ENCODE measurements at regions not wholly inside any gene's neighbourhood (a gene's known extent, or its start where the extent isn't known, plus 50 kb on each side); places are given as distances from the start of the nearest gene placed in this dataset.

DNA sequence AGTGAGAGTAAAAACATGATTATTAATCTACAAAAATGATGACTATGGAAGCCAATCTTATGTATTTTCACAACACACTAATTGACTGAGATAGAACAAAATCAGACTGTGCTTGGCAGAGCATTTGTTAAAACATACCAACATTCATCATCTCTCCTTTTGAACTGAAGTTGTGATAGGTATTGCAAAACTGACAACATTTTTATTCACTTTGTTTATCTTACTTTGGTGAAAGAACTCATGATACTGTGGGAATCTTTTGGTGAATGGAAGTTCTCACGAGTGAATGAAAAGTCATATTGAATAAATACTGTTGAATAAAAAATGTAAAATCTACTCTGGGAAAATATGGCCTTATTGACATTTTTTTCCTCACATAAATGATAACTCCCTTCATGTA is 1430.2 kb upstream of the PIK3C3 start:
- no peak overlapping the region for H3K4me3 ChIP-seq (ENCODE audit: insufficient read depth, low read depth, low read length, poor library complexity, severe bottlenecking)
- no peak overlapping the region for H3K27ac ChIP-seq (ENCODE audit: insufficient read depth, low read length, poor library complexity, severe bottlenecking)
- no peaks in the 10 kb centered on the region for H3K27me3 ChIP-seq (replicated peaks; ENCODE audit: control insufficient read depth, insufficient read depth, low read length, poor library complexity, severe bottlenecking)
- no peaks in the 10 kb centered on the region for H3K36me3 ChIP-seq (ENCODE audit: control insufficient read depth, insufficient read depth, low read length)
- H3K9me3 ChIP-seq (ENCODE audit: control insufficient read depth, low read length): no peaks in the 10 kb centered on the region
- no peaks in the 10 kb centered on the region for H3K4me1 ChIP-seq (ENCODE audit: control insufficient read depth, insufficient read depth, low read length, poor library complexity, severe bottlenecking)
- DNase-seq: no peak

DNA sequence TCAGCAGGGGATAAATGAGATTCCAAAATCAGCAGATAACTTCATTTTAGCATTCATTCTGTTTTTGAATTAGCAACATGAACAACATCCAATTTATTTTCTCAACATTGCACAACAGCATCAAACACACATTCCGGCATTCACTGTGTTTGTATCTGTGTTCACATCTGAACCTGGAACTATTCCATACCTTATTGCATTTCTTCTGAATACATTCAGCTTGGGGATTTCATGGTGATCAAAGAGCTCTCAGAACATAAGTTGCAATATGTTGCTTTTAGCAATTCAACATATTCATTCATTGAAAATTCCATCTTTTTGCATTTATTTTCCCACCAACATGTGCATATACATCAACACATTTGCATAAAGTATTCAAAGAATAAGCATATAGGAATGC is 1431.7 kb upstream of the PIK3C3 start:
- H3K9me3 ChIP-seq (ENCODE audit: control insufficient read depth, low read length): no peaks in the 10 kb centered on the region
- H3K4me1 ChIP-seq (ENCODE audit: control insufficient read depth, insufficient read depth, low read length, poor library complexity, severe bottlenecking): no peaks in the 10 kb centered on the region
- H3K27ac ChIP-seq (ENCODE audit: insufficient read depth, low read length, poor library complexity, severe bottlenecking): no peak overlapping the region
- H3K27me3 ChIP-seq (replicated peaks; ENCODE audit: control insufficient read depth, insufficient read depth, low read length, poor library complexity, severe bottlenecking): no peaks in the 10 kb centered on the region
- no peaks in the 10 kb centered on the region for H3K36me3 ChIP-seq (ENCODE audit: control insufficient read depth, insufficient read depth, low read length)
- H3K4me3 ChIP-seq (ENCODE audit: insufficient read depth, low read depth, low read length, poor library complexity, severe bottlenecking): no peak overlapping the region
- DNase-seq: no peak

DNA sequence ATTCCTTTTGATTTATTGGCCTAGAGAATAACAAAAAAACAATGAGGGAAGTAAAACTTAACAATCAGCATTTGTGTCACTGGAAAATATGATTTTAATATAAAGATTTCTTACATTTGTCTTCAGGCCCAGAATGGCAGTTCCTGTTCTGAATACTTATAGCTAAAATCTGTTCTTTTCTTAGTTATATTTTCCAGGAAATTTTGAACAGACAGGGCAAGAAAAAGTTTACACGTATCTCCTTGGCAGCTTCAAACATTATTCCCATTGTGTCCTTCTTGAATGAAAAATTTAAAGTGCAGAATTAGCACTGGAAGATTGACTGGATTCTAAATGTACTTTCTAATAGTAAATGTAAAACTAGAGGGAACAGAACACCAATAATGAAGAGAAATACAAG is 1454.0 kb upstream of the PIK3C3 start:
- Histone ChIP-seq H3K36me3 (ENCODE audit: control insufficient read depth, insufficient read depth, low read length) (no peaks in the 10 kb centered on the region), H3K27me3 (replicated peaks; ENCODE audit: control insufficient read depth, insufficient read depth, low read length, poor library complexity, severe bottlenecking) (no peaks in the 10 kb centered on the region), H3K4me3 (ENCODE audit: insufficient read depth, low read depth, low read length, poor library complexity, severe bottlenecking) (no peak overlapping the region), H3K27ac (ENCODE audit: insufficient read depth, low read length, poor library complexity, severe bottlenecking) (no peak overlapping the region), H3K4me1 (ENCODE audit: control insufficient read depth, insufficient read depth, low read length, poor library complexity, severe bottlenecking) (no peaks in the 10 kb centered on the region), H3K9me3 (ENCODE audit: control insufficient read depth, low read length) (no peaks in the 10 kb centered on the region)
- no peak for DNase-seq

DNA sequence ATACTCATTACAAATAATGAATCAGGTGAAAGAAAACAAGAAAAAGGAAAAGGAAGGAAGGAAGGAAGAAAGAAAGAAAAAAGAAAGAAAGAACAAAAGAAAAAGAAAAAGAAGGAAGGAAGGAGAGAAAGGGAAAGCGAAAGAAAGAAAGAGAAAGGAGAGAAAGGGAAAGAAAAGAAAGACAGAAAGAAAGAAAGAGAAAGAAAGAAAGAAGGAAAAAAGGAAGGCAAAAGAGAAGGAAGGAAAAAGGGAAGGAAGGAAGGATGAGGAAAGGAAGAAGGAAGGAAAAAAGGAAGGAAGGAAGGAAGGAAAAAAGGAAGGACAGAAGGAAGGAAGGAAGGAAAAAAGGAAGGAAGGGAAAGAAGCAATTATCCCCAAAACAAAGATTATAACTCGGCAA is 1460.4 kb upstream of the PIK3C3 start:
- Histone ChIP-seq H3K4me3 (ENCODE audit: insufficient read depth, low read depth, low read length, poor library complexity, severe bottlenecking) (no peak overlapping the region), H3K27ac (ENCODE audit: insufficient read depth, low read length, poor library complexity, severe bottlenecking) (no peak overlapping the region), H3K36me3 (ENCODE audit: control insufficient read depth, insufficient read depth, low read length) (no peaks in the 10 kb centered on the region), H3K9me3 (ENCODE audit: control insufficient read depth, low read length) (no peaks in the 10 kb centered on the region), H3K27me3 (replicated peaks; ENCODE audit: control insufficient read depth, insufficient read depth, low read length, poor library complexity, severe bottlenecking) (no peaks in the 10 kb centered on the region), H3K4me1 (ENCODE audit: control insufficient read depth, insufficient read depth, low read length, poor library complexity, severe bottlenecking) (no peaks in the 10 kb centered on the region)
- no peak for DNase-seq

DNA sequence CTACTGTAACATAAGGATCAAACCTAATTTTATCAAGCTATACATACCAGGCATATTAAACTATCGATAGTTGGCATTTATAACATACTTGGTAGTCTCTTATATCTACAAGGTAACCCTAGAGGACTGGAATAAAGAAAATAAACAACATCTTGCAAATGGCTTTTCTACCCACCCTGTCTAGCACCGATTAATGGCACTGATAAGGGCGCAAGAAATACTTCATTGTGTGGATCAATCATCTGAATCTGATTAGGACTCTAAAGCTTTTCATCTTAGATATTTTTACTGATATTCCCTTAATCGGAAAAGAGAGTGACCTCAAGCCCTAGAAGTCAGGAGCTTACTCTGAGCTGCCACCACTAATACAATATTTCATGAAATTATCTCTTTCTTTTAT is 1461.7 kb upstream of the PIK3C3 start:
- Histone ChIP-seq H3K9me3 (ENCODE audit: control insufficient read depth, low read length) (no peaks in the 10 kb centered on the region), H3K36me3 (ENCODE audit: control insufficient read depth, insufficient read depth, low read length) (no peaks in the 10 kb centered on the region), H3K4me3 (ENCODE audit: insufficient read depth, low read depth, low read length, poor library complexity, severe bottlenecking) (no peak overlapping the region), H3K27me3 (replicated peaks; ENCODE audit: control insufficient read depth, insufficient read depth, low read length, poor library complexity, severe bottlenecking) (no peaks in the 10 kb centered on the region), H3K27ac (ENCODE audit: insufficient read depth, low read length, poor library complexity, severe bottlenecking) (no peak overlapping the region), H3K4me1 (ENCODE audit: control insufficient read depth, insufficient read depth, low read length, poor library complexity, severe bottlenecking) (no peaks in the 10 kb centered on the region)
- no peak for DNase-seq

DNA sequence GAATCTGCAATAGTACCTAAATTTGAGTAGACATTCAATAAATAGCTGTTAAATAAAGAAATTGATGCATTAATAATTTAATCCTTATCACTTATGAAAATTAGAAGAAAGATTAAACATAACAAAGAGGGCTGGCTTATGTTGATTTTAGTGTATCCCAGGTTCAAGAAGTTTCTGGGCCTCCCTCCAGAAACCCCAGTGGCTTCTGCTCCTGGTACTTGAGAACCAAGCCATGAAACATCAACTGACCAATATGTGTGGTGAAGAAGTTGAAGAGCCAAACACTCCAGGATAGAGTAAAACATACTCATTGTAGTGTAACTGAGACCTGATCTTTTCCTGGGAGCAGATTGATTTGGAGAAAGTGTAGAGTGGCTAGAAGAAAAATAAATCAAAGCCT is 1465.7 kb upstream of the PIK3C3 start:
- no peak for DNase-seq
- Histone ChIP-seq H3K9me3 (ENCODE audit: control insufficient read depth, low read length) (no peaks in the 10 kb centered on the region), H3K4me1 (ENCODE audit: control insufficient read depth, insufficient read depth, low read length, poor library complexity, severe bottlenecking) (no peaks in the 10 kb centered on the region), H3K4me3 (ENCODE audit: insufficient read depth, low read depth, low read length, poor library complexity, severe bottlenecking) (no peak overlapping the region), H3K27me3 (replicated peaks; ENCODE audit: control insufficient read depth, insufficient read depth, low read length, poor library complexity, severe bottlenecking) (no peaks in the 10 kb centered on the region), H3K27ac (ENCODE audit: insufficient read depth, low read length, poor library complexity, severe bottlenecking) (no peak overlapping the region), H3K36me3 (ENCODE audit: control insufficient read depth, insufficient read depth, low read length) (no peaks in the 10 kb centered on the region)

DNA sequence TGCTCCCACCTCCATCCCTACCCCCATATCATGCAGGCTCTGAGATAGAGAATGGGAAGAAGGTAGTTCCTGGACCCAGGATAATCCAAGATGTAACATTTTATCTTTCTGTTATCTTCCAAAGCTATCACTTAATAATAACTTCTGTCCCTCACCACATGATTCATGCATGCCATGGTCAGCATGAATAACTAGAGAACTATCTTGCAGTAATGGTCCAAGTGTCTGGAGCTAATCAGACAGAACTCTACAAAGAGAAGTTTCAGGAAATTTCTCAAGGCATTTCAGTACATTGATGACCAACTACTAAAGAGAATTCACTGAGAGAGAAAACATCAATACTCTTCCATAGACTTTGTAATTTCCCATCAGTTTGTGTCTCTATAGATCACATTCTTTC is 1469.7 kb upstream of the PIK3C3 start:
- no peak for DNase-seq
- no peaks in the 10 kb centered on the region for H3K27me3 ChIP-seq (replicated peaks; ENCODE audit: control insufficient read depth, insufficient read depth, low read length, poor library complexity, severe bottlenecking)
- H3K36me3 ChIP-seq (ENCODE audit: control insufficient read depth, insufficient read depth, low read length): no peaks in the 10 kb centered on the region
- no peaks in the 10 kb centered on the region for H3K4me1 ChIP-seq (ENCODE audit: control insufficient read depth, insufficient read depth, low read length, poor library complexity, severe bottlenecking)
- no peaks in the 10 kb centered on the region for H3K9me3 ChIP-seq (ENCODE audit: control insufficient read depth, low read length)
- no peak overlapping the region for H3K27ac ChIP-seq (ENCODE audit: insufficient read depth, low read length, poor library complexity, severe bottlenecking)
- H3K4me3 ChIP-seq (ENCODE audit: insufficient read depth, low read depth, low read length, poor library complexity, severe bottlenecking): no peak overlapping the region

DNA sequence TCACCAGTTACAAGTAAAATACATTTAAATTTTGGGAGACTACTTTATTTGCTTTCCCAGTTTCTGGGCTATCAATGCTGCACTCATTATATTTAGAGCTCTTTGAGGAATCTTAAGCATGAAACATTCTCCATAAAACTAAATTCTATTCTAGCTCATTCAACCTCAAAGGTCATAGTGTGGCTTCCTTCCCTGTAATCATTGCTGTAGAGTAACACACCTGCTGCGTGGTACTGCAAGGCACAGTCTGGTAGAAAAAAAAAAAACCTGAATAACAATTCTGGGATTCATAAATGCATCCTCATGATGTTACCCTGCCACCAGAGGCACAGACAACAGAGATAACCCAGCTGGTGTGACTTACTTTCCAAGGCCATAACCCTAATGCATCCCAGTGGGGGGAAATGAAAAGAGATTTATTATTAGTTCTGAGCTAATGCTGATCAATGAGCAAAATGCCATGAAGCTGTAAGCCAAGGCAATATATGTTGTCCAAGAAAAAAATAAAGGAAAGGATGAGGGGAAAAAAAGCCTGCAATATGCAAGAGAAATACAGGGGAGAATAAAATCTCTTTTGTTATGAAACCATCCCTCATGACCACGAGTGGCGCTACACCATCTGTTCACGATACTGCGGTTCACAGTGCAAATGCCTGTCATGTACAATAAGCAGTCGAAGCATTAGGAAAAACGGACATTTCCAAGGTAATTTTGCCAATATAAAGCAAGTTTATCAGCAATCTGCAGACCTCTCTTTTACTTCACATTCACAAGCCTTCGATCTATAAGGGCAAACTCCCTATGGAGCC is 1481.6 kb upstream of the PIK3C3 start:
- Histone ChIP-seq H3K36me3 (ENCODE audit: control insufficient read depth, insufficient read depth, low read length) (no peaks in the 10 kb centered on the region), H3K4me1 (ENCODE audit: control insufficient read depth, insufficient read depth, low read length, poor library complexity, severe bottlenecking) (no peaks in the 10 kb centered on the region), H3K4me3 (ENCODE audit: insufficient read depth, low read depth, low read length, poor library complexity, severe bottlenecking) (no peak overlapping the region), H3K9me3 (ENCODE audit: control insufficient read depth, low read length) (no peaks in the 10 kb centered on the region), H3K27ac (ENCODE audit: insufficient read depth, low read length, poor library complexity, severe bottlenecking) (no peak overlapping the region), H3K27me3 (replicated peaks; ENCODE audit: control insufficient read depth, insufficient read depth, low read length, poor library complexity, severe bottlenecking) (no peaks in the 10 kb centered on the region)
- DNase-seq: no peak

DNA sequence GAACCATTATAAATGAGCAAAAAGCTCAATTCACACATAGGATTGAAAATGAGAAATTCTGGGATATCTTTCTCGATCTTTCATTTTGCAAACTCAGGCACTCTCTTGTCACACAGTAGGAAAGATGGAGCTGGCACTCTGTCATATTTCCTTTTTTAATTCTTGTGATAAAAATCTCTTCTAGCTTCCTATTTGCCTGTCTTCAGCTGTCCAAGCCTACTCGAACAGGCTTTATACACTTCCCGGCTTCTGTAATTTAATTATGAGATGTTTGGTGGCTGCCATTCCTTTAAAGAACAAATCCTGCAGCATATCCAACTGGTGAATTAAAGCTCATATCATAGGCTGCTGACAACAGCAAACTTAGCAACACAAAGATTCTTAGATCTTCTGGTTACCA is 1484.3 kb upstream of the PIK3C3 start:
- Histone ChIP-seq H3K27ac (ENCODE audit: insufficient read depth, low read length, poor library complexity, severe bottlenecking) (no peak overlapping the region), H3K4me1 (ENCODE audit: control insufficient read depth, insufficient read depth, low read length, poor library complexity, severe bottlenecking) (no peaks in the 10 kb centered on the region), H3K9me3 (ENCODE audit: control insufficient read depth, low read length) (no peaks in the 10 kb centered on the region), H3K36me3 (ENCODE audit: control insufficient read depth, insufficient read depth, low read length) (no peaks in the 10 kb centered on the region), H3K27me3 (replicated peaks; ENCODE audit: control insufficient read depth, insufficient read depth, low read length, poor library complexity, severe bottlenecking) (no peaks in the 10 kb centered on the region), H3K4me3 (ENCODE audit: insufficient read depth, low read depth, low read length, poor library complexity, severe bottlenecking) (no peak overlapping the region)
- DNase-seq: no peak

DNA sequence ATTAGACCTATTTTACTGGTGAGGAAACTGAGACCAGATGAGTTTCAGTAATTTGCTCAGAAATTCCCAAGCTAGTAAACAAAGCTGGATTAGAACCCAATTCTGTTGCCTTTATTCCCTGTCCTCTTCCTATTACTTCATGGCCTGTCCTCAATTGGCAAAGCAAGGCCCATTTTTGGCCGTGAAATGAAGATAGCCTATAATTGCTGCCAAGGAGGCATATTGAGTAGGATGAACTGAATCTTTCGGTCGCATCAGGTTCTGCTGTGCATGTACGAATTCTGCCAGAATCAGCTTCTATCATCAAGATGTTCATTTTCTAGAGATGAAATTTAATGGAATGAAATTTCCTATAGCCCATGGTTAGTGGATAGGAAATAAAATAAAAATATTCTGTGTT is 1485.2 kb upstream of the PIK3C3 start:
- Histone ChIP-seq H3K27ac (ENCODE audit: insufficient read depth, low read length, poor library complexity, severe bottlenecking) (no peak overlapping the region), H3K36me3 (ENCODE audit: control insufficient read depth, insufficient read depth, low read length) (no peaks in the 10 kb centered on the region), H3K4me1 (ENCODE audit: control insufficient read depth, insufficient read depth, low read length, poor library complexity, severe bottlenecking) (no peaks in the 10 kb centered on the region), H3K27me3 (replicated peaks; ENCODE audit: control insufficient read depth, insufficient read depth, low read length, poor library complexity, severe bottlenecking) (no peaks in the 10 kb centered on the region), H3K4me3 (ENCODE audit: insufficient read depth, low read depth, low read length, poor library complexity, severe bottlenecking) (no peak overlapping the region), H3K9me3 (ENCODE audit: control insufficient read depth, low read length) (no peaks in the 10 kb centered on the region)
- no peak for DNase-seq

Measured in effector memory CD4-positive, alpha-beta T cell (primary cell).